Umbilical cord (tissue), 1 donor: ENCODE measurements at regions not wholly inside any gene's neighbourhood (a gene's known extent, or its start where the extent isn't known, plus 50 kb on each side); places are given as distances from the start of the nearest gene placed in this dataset.

ENCODE experiments used
- DNase-seq: peaks from one replicate; pipeline ENCODE4 v3.0.0-alpha.2; 2015; ENCODE audit warnings: low spot score

DNA sequence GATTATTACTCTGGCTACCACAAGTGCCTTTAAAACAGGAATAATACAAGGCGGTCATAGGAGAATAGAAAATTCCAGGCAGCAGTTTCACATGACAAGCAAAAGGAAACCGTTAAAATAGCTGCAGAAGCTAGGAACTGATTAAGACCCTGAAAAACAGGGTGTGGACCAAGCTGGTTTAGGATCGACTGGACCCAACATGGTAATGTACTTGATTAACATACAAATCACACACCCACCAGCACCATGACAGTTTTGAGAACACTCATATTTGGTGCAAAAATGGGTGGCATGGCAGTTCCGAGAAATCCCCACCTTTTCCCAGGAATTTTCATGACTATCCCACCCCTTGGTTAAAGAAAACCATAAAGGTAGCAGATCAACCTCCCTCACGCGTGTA is 51.9 kb upstream of the TMEM163 start:
- DNase-seq = no peak

GRCh38 chr2:134771313-134771801 is 52.6 kb upstream of the TMEM163 start:
- DNase-seq = no peak

DNA sequence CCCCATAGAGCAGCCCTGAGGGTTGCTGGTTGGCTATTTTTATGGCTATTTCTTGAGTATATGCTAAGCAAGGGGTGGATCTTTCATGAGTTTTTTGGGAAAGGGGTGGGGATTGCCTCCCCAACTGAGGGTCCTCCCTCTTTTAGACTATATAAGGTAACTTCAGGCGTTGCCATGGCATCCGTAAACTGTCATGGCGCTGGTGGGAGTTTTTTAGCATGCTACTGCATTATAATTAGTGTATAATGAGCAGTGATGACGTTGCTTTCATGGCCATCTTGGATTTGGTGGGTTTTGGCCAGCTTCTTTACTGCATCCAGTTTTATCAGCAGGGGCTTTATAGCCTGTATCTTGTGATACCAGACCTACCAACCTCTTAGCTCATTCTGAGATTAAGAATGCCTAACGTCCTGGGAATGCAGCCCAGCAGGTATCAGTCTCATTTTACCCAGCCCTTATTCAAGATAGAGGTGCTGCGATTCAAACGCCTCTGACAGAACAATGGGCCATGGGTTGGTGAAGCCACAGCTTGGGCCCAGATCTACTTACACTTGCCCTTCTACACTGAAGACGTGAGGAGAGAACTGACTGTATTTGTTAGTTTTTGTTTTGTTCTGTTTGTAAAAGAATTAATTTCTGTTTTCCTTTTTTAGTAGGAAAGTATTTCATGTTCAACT is 53.8 kb upstream of the TMEM163 start:
- DNase-seq = no peak

GRCh38 chr2:134773335-134773734 is 54.5 kb upstream of the TMEM163 start:
- DNase-seq = no peak

DNA sequence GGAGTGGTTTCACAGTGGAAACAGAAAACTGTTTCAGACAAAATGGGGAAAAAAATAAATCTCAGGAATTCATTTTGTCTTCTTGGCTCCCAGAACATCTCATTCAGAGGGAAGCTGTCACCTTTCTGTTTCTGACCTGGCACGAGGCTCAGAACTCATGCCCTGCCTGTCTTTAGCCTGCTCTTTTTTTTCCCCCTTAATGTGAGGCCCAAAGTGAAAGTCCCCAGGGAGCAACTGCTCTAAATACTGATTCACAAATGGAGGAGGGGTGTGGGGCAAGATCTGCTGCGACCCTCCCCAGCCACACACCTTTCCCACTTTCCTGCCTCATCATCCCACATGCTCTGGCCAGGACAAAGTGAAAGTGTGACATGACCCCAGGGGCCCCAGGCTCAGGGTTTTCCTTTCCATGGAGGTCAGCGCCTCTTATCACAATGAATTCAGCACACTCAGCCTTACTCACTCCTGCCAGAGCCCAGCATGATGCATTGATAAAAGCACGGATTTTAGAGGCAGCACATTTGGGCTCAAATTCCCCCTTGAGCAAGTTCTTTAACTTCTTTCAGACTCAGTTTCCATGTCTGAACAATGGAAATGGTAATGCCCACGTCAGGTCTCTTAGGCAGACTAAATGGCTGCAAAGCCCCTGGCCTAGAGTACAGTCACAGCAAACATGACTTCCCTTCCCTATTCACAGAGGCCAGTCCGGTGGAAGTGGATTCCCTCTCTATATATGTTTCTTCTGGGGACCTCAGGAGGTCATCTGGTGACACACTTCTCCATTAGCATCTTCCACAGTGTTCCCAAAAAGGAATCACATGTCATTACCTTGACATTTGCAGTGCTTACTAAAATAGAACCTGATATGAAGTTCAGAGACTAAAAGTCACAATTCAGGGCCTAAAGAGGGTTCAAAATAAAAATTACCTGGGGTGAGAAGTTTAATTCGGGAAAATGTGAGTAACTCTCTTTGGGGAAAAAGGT is 55.3 kb upstream of the TMEM163 start:
- DNase-seq = no peak

DNA sequence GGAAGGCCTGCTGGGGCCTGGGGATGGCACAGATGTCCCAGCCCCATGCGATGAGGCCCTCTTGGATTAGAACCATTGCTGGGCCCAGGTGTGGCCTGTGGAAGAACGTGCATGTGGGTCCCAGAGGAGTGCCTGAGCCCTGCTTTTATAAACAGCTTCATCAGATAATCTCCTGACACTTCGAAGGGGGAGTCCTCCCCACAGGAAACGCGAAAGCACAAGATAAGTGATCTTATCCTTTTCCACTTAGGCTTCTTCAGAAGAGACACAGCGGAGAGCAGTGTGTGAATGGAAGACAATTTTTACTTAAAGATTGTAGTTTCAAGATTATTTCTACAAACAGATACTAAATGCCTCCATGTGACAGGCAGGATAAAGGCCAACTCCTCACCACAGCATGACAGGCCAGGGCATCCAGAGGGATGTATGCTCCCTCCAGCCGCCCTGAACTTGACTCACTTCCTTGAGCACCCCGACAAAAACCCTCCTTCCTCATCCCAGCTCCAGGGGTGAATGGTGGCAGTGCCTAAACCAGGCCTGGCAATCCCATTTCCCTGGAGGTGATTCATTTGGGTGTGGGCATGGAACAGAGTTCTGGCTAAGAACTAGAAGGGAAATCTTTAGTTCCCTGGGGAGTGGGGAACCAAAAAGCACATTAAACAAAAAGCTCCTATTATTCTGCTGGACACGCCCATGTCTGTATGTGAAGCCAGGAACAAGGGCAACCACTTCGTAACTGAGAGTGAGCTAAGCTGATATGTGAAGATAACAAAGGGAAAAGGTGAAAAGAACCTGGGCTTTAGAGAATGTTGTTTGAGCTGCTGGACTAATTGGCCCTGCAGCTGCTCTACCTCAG is 56.2 kb upstream of the TMEM163 start:
- no peak for DNase-seq

GRCh38 chr2:134776836-134777235 is 58.0 kb upstream of the TMEM163 start:
- DNase-seq = no peak

DNA sequence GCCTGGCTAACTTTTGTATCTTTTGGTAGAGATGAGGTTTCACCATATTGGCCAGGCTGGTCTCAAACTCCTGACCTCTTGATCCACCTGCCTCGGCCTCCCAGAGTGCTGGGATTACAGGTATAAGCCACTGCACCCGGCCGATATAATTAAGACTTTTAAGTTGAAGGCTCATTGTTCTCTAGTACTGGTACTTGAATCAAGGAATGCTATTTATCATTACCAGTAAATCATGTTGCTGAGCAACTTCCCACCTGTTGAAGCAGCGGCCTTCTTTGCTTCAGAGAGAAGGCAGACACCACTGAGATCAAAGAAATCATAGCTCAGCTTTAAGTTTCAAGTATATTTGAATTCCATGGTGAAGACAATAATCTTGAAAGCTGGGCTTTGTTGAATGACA is 58.8 kb upstream of the TMEM163 start:
- DNase-seq = no peak

DNA sequence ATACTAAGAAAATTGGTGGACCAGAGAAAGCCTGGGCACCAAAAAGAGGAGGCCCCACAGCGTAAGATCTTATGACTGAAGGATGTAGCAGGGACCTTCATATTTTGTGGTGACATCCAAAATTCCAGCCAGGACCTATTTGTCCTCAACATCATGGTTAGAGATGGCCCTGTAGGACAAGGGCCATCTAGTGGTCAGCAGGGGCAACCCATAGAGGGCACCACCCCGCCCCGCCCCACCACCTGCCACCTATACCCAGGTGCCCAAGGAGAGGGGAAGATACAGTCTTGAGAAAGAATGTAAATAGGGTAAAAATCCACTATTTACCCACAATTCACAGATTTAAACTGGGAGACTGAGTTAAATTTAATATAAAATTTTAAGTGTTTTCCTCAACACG is 59.6 kb upstream of the TMEM163 start:
- no peak for DNase-seq

GRCh38 chr2:134780972-134781371 is 57.4 kb upstream of the ACMSD start:
- DNase-seq = no peak

GRCh38 chr2:134782107-134782506 is 56.3 kb upstream of the ACMSD start:
- DNase-seq = no peak

- DNase-seq = no peak
Observed at GRCh38 chr2:134782792-134783191, 55.6 kb upstream of the ACMSD start.

DNA sequence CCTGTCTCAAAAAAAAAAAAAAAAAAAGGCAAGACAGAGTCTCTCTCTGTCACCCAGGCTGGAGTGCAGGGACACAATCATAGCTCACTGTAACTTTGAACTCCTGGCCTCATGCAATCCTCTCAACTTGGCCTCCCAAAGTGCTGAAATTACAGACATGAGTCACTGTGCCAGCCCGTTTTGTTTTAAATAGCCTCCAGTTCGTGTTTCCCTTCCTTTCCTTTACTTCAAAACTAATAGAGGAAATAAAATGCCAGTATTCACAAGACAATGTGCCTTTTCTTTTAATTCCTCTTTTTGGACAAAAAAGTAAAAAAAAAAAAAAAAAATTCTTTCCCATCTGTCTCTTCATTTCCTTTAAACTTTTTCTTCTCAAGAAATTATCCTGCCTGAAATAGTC is 54.5 kb upstream of the ACMSD start:
- peak; percentile 6 for DNase-seq

DNA sequence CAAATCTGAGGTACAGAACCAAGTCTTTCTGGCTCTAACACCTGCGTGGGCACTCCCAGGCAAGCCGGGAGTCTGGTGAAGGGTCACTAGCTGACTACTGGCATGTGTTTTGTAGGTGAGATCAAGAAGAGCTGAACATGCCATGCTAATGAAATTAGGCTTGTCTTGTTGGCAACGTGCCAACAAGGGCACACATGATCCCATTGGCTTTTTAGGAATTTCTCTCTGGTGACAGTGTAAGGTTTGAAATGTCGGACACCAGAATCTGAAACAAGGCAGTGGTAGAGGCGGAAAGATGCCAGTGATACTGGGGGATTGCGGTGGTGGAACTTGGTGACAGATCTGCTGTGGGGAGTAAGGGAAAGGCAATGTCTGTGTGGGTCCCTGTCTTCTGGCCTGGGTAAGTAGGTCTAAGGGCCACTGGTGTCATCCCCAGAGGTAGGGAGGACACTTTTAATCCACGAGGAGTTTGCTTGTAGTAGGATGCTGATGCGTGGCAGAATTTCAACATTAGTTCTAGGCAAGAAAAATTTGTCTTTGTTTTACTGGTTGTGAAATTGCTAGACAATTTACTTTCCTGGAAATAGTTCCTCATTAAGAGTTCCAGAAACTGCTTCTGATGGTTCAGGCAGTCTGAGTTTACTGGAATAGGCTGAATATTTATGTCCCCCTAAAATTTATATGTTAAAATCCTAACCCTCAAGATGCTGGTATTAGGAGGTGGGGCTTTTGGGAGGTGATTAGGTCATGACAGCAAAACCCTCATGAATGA is 52.6 kb upstream of the ACMSD start:
- no peak for DNase-seq

DNA sequence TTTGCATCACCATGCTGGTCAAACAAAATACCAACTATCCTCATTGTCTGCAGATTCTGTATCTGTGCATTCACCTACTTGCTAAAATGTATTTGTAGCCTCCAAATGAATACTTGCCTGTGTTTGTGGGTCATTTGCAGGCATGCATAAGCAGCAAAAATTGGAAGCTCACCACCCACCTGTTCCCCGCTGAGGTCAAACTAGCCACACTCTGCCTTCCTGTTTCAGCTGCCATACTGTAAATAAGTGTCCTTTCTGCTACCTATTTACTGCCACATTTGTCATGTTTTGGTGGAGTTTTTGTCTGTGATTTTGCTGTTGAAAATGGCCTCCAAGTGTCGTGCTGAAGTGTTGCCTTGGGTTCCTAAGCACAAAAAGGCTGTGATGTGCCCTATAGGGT is 50.0 kb upstream of the ACMSD start:
- DNase-seq = no peak
